ENCODE measurements at regions not wholly inside any gene's neighbourhood (a gene's known extent, or its start where the extent isn't known, plus 50 kb on each side); places are given as distances from the start of the nearest gene placed in this dataset.

- TF ChIP-seq CTCF (IDR thresholded peaks at IDR 0.05; ENCODE audit: low read depth, low read length): no peak
Observed at GRCh38 chr2:35378791-35379190, 976.8 kb upstream of the CRIM1 start.

GRCh38 chr2:35374845-35375244 lies 980.7 kb upstream of the CRIM1 start:
- no peak for TF ChIP-seq CTCF (IDR thresholded peaks at IDR 0.05; ENCODE audit: low read depth, low read length)
- no peak for DNase-seq (ENCODE audit: extremely low read depth, low read depth)

More at GRCh38 chr2:35378791-35379190, 976.8 kb upstream of the CRIM1 start:
- DNase-seq (ENCODE audit: extremely low read depth, low read depth): no peak

GRCh38 chr2:35365859-35366258 lies 989.7 kb upstream of the CRIM1 start:
- DNase-seq (ENCODE audit: extremely low read depth, low read depth): no peak
- no peak for TF ChIP-seq CTCF (IDR thresholded peaks at IDR 0.05; ENCODE audit: low read depth, low read length)

DNA sequence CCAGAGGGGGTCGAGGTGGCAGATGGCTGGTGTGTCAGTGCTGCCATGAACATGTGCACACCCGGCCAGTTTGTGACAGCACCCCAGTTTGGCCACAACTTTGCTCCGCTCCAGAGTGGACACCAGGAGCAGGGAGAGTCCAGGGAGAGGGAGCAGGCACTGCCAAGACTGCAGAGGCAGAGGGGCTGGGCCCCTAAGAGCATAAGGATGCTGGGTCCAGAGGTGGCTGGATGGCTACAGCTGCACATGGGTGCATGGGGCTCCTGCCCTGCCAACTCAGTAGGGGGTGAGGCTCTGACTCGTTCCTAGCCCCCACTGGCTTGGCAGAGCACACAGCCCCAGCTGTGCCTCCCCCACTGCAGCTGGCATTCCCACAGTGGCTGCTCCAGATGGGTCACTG lies 999.2 kb upstream of the CRIM1 start:
- no peak for TF ChIP-seq CTCF (IDR thresholded peaks at IDR 0.05; ENCODE audit: low read depth, low read length)
- DNase-seq (ENCODE audit: extremely low read depth, low read depth): no peak

DNA sequence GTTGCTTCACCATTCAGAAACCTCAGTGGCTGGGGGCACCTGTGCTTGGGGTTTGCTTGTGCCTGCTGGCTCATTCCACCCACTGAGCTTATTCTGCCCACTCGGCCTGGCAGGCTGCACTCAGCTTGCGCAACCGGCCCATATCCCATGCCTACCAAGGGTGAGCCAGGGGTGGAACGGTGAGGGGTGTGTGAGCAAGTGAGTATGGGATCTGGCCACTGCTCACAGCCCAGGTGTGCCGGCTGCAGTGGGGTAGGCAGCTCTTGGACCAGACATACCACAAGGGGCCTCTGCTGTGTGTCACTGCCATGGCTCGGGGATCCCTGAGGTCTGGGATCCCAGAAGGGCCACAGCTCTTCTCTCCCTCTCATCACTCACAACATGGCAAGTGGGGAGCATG lies 1000.5 kb upstream of the CRIM1 start:
- no peak for TF ChIP-seq CTCF (IDR thresholded peaks at IDR 0.05; ENCODE audit: low read depth, low read length)
- DNase-seq (ENCODE audit: extremely low read depth, low read depth): no peak

- no peak for TF ChIP-seq CTCF (IDR thresholded peaks at IDR 0.05; ENCODE audit: low read depth, low read length)
- DNase-seq (ENCODE audit: extremely low read depth, low read depth): no peak
Observed at GRCh38 chr2:35347561-35347960, 1008.0 kb upstream of the CRIM1 start.

GRCh38 chr2:35343135-35343534 lies 1012.4 kb upstream of the CRIM1 start:
- no peak for TF ChIP-seq CTCF (IDR thresholded peaks at IDR 0.05; ENCODE audit: low read depth, low read length)
- DNase-seq (ENCODE audit: extremely low read depth, low read depth): no peak
